NCI-H128 (cell line): ENCODE measurements at regions not wholly inside any gene's neighbourhood (a gene's known extent, or its start where the extent isn't known, plus 50 kb on each side); places are given as distances from the start of the nearest gene placed in this dataset.
"Not testable (repeated sequence)": the region's sequence is repeated elsewhere in the genome, so short reads cannot be mapped to it uniquely, and the experiment has no call there.

Source experiments
- DNase-seq: peaks from one replicate; lab custom pipeline; 2025; ENCODE audit not compliant: unreplicated experiment; lab: John Stamatoyannopoulos, UW

GRCh38 chr12:9413862-9414261, 193.9 kb downstream of the KLRB1 start:
- DNase-seq, result not testable (repeated sequence)

- not testable (repeated sequence) for DNase-seq
These were observed 195.3 kb downstream of the KLRB1 start for GRCh38 chr12:9412459-9412858.

- not testable (repeated sequence) for DNase-seq
These were observed 196.0 kb downstream of the KLRB1 start for GRCh38 chr12:9411616-9412268.

- DNase-seq, result not testable (repeated sequence)
These were observed 199.2 kb upstream of the PZP start for GRCh38 chr12:9407425-9407748.

GRCh38 chr12:9406564-9407424, 198.6 kb upstream of the PZP start:
- no peak for DNase-seq

- DNase-seq, result no peak
These were observed 197.8 kb upstream of the PZP start for GRCh38 chr12:9405886-9406563.

GRCh38 chr12:9404469-9405260, 196.5 kb upstream of the PZP start:
- no peak for DNase-seq

GRCh38 chr12:9404031-9404430, 195.8 kb upstream of the PZP start:
- DNase-seq, result no peak

- not testable (repeated sequence) for DNase-seq
These were observed 194.3 kb upstream of the PZP start for GRCh38 chr12:9402432-9403040.

GRCh38 chr12:9396367-9396766, 188.2 kb upstream of the PZP start:
- DNase-seq, result not testable (repeated sequence)

GRCh38 chr12:9395220-9395619, 187.0 kb upstream of the PZP start:
- not testable (repeated sequence) for DNase-seq

- no peak for DNase-seq
These were observed 184.6 kb upstream of the PZP start for GRCh38 chr12:9392842-9393241.

- no peak for DNase-seq
These were observed 183.6 kb upstream of the PZP start for GRCh38 chr12:9391815-9392214.

GRCh38 chr12:9390761-9391160, 182.6 kb upstream of the PZP start:
- DNase-seq, result no peak

- no peak for DNase-seq
These were observed 181.6 kb upstream of the PZP start for GRCh38 chr12:9389796-9390195.

GRCh38 chr12:9388379-9388778, 180.2 kb upstream of the PZP start:
- DNase-seq, result no peak

GRCh38 chr12:9387450-9387849, 179.3 kb upstream of the PZP start:
- no peak for DNase-seq

- no peak for DNase-seq
These were observed 175.4 kb upstream of the PZP start for GRCh38 chr12:9383585-9383984.

GRCh38 chr12:9381619-9382018, 173.4 kb upstream of the PZP start:
- DNase-seq, result no peak

GRCh38 chr12:9380650-9381049, 172.5 kb upstream of the PZP start:
- DNase-seq, result no peak
